K562 (cell line): ENCODE measurements at regions not wholly inside any gene's neighbourhood (a gene's known extent, or its start where the extent isn't known, plus 50 kb on each side); places are given as distances from the start of the nearest gene placed in this dataset.
"Not testable (repeated sequence)": the region's sequence is repeated elsewhere in the genome, so short reads cannot be mapped to it uniquely, and the experiment has no call there.

ENCODE experiments used
- ATF2 ChIP-seq: sonication (generic); formaldehyde crosslinking; IDR thresholded peaks from 2 replicates; pipeline ENCODE4 v1.8.1; 2022; ENCODE audit warnings: missing genetic modification reagents
- EHMT2 ChIP-seq: fragments of 450-650 bp; IDR thresholded peaks from 2 replicates; pipeline ENCODE4 v1.6.1; 2018; ENCODE audit warnings: antibody characterized with exemption

- TF ChIP-seq ATF2 (CRISPR knock-in tag); EHMT2: not testable (repeated sequence)
Measured at GRCh38 chr7:65285241-65285640, 88.4 kb upstream of the ZNF92 start.
